ENCODE measurements at regions not wholly inside any gene's neighbourhood (a gene's known extent, or its start where the extent isn't known, plus 50 kb on each side); places are given as distances from the start of the nearest gene placed in this dataset.

GRCh38 chr12:88720785-88721650 lies 140.7 kb upstream of the KITLG start:
- no peak for TF ChIP-seq YY1 (IDR thresholded peaks at IDR 0.05; ENCODE audit: low read depth)
- no peak for TF ChIP-seq NFIC (IDR thresholded peaks at IDR 0.05)
- TF ChIP-seq FOXM1 (IDR thresholded peaks at IDR 0.05; ENCODE audit: borderline replicate concordance, low read depth), result no peak
- no peak for TF ChIP-seq TCF12 (IDR thresholded peaks at IDR 0.05; ENCODE audit: low read depth)
- no peak for TF ChIP-seq EP300 (IDR thresholded peaks at IDR 0.05; ENCODE audit: borderline replicate concordance)
- TF ChIP-seq CEBPB (IDR thresholded peaks at IDR 0.05), result no peak
- no peak for TF ChIP-seq ZBTB7A (IDR thresholded peaks at IDR 0.05; ENCODE audit: low read depth)
- no peak for TF ChIP-seq REST (IDR thresholded peaks at IDR 0.05; ENCODE audit: low read depth)
- TF ChIP-seq CREB1 (IDR thresholded peaks at IDR 0.05; ENCODE audit: low read depth), result no peak
- no peak for TF ChIP-seq TAF1 (IDR thresholded peaks at IDR 0.05; ENCODE audit: low read depth)
- TF ChIP-seq, protein P1, sequence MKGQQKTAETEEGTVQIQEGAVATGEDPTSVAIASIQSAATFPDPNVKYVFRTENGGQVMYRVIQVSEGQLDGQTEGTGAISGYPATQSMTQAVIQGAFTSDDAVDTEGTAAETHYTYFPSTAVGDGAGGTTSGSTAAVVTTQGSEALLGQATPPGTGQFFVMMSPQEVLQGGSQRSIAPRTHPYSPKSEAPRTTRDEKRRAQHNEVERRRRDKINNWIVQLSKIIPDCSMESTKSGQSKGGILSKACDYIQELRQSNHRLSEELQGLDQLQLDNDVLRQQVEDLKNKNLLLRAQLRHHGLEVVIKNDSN (IDR thresholded peaks at IDR 0.05), result no peak
- TF ChIP-seq TEAD4 (IDR thresholded peaks at IDR 0.05), result no peak
- TF ChIP-seq EGR1 (IDR thresholded peaks at IDR 0.05), result no peak
- TF ChIP-seq, protein P2, sequence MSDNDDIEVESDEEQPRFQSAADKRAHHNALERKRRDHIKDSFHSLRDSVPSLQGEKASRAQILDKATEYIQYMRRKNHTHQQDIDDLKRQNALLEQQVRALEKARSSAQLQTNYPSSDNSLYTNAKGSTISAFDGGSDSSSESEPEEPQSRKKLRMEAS (IDR thresholded peaks at IDR 0.05), result no peak

- no peak for TF ChIP-seq TEAD4 (IDR thresholded peaks at IDR 0.05)
- TF ChIP-seq EGR1 (IDR thresholded peaks at IDR 0.05), result no peak
- TF ChIP-seq REST (IDR thresholded peaks at IDR 0.05; ENCODE audit: low read depth), result no peak
- TF ChIP-seq NFIC (IDR thresholded peaks at IDR 0.05), result no peak
- no peak for TF ChIP-seq CREB1 (IDR thresholded peaks at IDR 0.05; ENCODE audit: low read depth)
- TF ChIP-seq YY1 (IDR thresholded peaks at IDR 0.05; ENCODE audit: low read depth), result no peak
- no peak for TF ChIP-seq TCF12 (IDR thresholded peaks at IDR 0.05; ENCODE audit: low read depth)
- TF ChIP-seq ZBTB7A (IDR thresholded peaks at IDR 0.05; ENCODE audit: low read depth), result no peak
- TF ChIP-seq EP300 (IDR thresholded peaks at IDR 0.05; ENCODE audit: borderline replicate concordance), result no peak
- no peak for TF ChIP-seq CEBPB (IDR thresholded peaks at IDR 0.05)
- TF ChIP-seq TAF1 (IDR thresholded peaks at IDR 0.05; ENCODE audit: low read depth), result no peak
- no peak for TF ChIP-seq FOXM1 (IDR thresholded peaks at IDR 0.05; ENCODE audit: borderline replicate concordance, low read depth)
- TF ChIP-seq RAD21 (IDR thresholded peaks at IDR 0.05; ENCODE audit: low read depth), result no peak
- TF ChIP-seq, protein P1 (IDR thresholded peaks at IDR 0.05), result no peak
- TF ChIP-seq, protein P2 (IDR thresholded peaks at IDR 0.05), result no peak
Observed at GRCh38 chr12:88720231-88720630, 140.0 kb upstream of the KITLG start.

DNA sequence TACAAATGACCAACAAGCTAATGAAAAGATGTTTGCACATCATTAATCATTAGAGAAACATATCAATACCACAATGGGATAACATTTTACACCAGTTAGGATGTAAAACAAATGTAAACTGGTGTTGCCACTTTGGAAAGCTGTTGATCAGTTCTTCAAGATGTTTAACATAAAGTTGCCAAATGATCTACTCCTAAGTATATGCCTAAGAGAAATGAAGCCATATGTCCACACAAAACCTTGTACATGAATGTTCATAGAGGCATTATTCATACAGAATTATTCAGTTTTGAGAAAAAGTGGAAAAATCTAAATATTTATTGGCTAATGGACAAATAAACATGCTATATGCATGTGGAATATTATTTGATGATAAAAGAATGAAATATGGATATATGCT lies 136.9 kb upstream of the KITLG start:
- TF ChIP-seq TCF12 (IDR thresholded peaks at IDR 0.05; ENCODE audit: low read depth) (no peak), EP300 (IDR thresholded peaks at IDR 0.05; ENCODE audit: borderline replicate concordance) (no peak), CEBPB (IDR thresholded peaks at IDR 0.05) (no peak), RAD21 (IDR thresholded peaks at IDR 0.05; ENCODE audit: low read depth) (no peak), FOXM1 (IDR thresholded peaks at IDR 0.05; ENCODE audit: borderline replicate concordance, low read depth) (no peak), TAF1 (IDR thresholded peaks at IDR 0.05; ENCODE audit: low read depth) (no peak), YY1 (IDR thresholded peaks at IDR 0.05; ENCODE audit: low read depth) (no peak), NFIC (IDR thresholded peaks at IDR 0.05) (no peak), REST (IDR thresholded peaks at IDR 0.05; ENCODE audit: low read depth) (no peak), CREB1 (IDR thresholded peaks at IDR 0.05; ENCODE audit: low read depth) (no peak)
- TF ChIP-seq, protein P1 (IDR thresholded peaks at IDR 0.05), result no peak
